ENCODE measurements at regions not wholly inside any gene's neighbourhood (a gene's known extent, or its start where the extent isn't known, plus 50 kb on each side); places are given as distances from the start of the nearest gene placed in this dataset.

- TF ChIP-seq CTCF (IDR thresholded peaks at IDR 0.05 in 2 of 3, conservative IDR thresholded peaks at IDR 0.05 in 1 of 3; ENCODE audit: borderline replicate concordance in 1 of 3, insufficient read depth in 1 of 3, low read depth in 2 of 3, low read length in 2 of 3), result no peak
- no peak for TF ChIP-seq REST (IDR thresholded peaks at IDR 0.05; ENCODE audit: low read depth)
- no peak for TF ChIP-seq EZH2 (IDR thresholded peaks at IDR 0.05)
- TF ChIP-seq POLR2A (IDR thresholded peaks at IDR 0.05; ENCODE audit: borderline replicate concordance, extremely low read depth, insufficient read depth, insufficient read length), result no peak
- TF ChIP-seq ZFX (IDR thresholded peaks at IDR 0.05), result no peak
- no peak for TF ChIP-seq EGR1 (IDR thresholded peaks at IDR 0.05; ENCODE audit: low read depth)
- no peak for TF ChIP-seq POLR2AphosphoS5 (IDR thresholded peaks at IDR 0.05; ENCODE audit: low read depth, low read length)
- no peak for TF ChIP-seq CEBPB (IDR thresholded peaks at IDR 0.05; ENCODE audit: low read depth)
- no peak for TF ChIP-seq SP1 (IDR thresholded peaks at IDR 0.05; ENCODE audit: low read depth)
These were observed 135.6 kb downstream of the KLF12 start for GRCh38 chr13:73998631-73999030.

Data from HCT116 (cell line).